Embryonic facial prominence (tissue), 1 donor: ENCODE measurements at regions not wholly inside any gene's neighbourhood (a gene's known extent, or its start where the extent isn't known, plus 50 kb on each side); places are given as distances from the start of the nearest gene placed in this dataset.
"Not testable (repeated sequence)": the region's sequence is repeated elsewhere in the genome, so short reads cannot be mapped to it uniquely, and the experiment has no call there.

Experiments
- DNase-seq: peaks from one replicate; pipeline ENCODE4 v3.0.0-alpha.2; 2016; ENCODE audit errors: extremely low spot score

- DNase-seq = no peak
Observed at GRCh38 chr2:104976603-104977120, 61.2 kb upstream of the MRPS9 start.

GRCh38 chr2:104977958-104978357, 59.9 kb upstream of the MRPS9 start:
- DNase-seq = no peak

GRCh38 chr2:104979786-104980185, 58.1 kb upstream of the MRPS9 start:
- not testable (repeated sequence) for DNase-seq

GRCh38 chr2:104982111-104982510, 55.8 kb upstream of the MRPS9 start:
- no peak for DNase-seq
